ENCODE measurements at regions not wholly inside any gene's neighbourhood (a gene's known extent, or its start where the extent isn't known, plus 50 kb on each side); places are given as distances from the start of the nearest gene placed in this dataset.
A peak's percentile ranks its signal among the peaks of the same experiment; 100 is the strongest.

GRCh38 chr7:124649397-124650014 is 116.1 kb downstream of the GPR37 start:
- Histone ChIP-seq H3K36me3 (ENCODE audit: control insufficient read depth, insufficient read depth, low read length) (no peaks in the 10 kb centered on the region), H3K9me3 (ENCODE audit: control insufficient read depth, insufficient read depth, low read length) (no peaks in the 10 kb centered on the region), H3K27ac (ENCODE audit: low read length) (no peak overlapping the region), H3K27me3 (ENCODE audit: control insufficient read depth, insufficient read depth, low read length) (no peaks in the 10 kb centered on the region), H3K4me3 (ENCODE audit: low read length) (no peak overlapping the region), H3K4me1 (ENCODE audit: control insufficient read depth, insufficient read depth, low read length) (no peaks in the 10 kb centered on the region)
- ATAC-seq = no peak
- H3K36me3 Mint-ChIP-seq = no peaks in the 10 kb centered on the region
- 77% methylated on average over 3 of the region's 4 CpGs for WGBS (ENCODE audit: insufficient coverage)
- peak overlapping the region; percentile 21 for H3K4me3 Mint-ChIP-seq
- TF ChIP-seq CTCF (IDR thresholded peaks at IDR 0.05) = no peak
- DNase-seq = no peak
- intact Hi-C loops (cut with micrococcal nuclease) = no loop called here
- no peaks in the 10 kb centered on the region for H3K4me1 Mint-ChIP-seq
- peaks cover 9 to 13% of the 10 kb centered on the region in 2 donors for H3K9me3 Mint-ChIP-seq
- no peak overlapping the region for H3K27ac Mint-ChIP-seq
- H3K27me3 Mint-ChIP-seq (ENCODE audit: low read depth in 2 of 2) = no peaks in the 10 kb centered on the region

GRCh38 chr7:124647630-124648306 is 117.8 kb downstream of the GPR37 start:
- TF ChIP-seq CTCF (IDR thresholded peaks at IDR 0.05) = no peak
- H3K36me3 Mint-ChIP-seq = no peaks in the 10 kb centered on the region
- ATAC-seq = no peak

GRCh38 chr7:124645704-124646103 is 119.9 kb downstream of the GPR37 start:
- Mint-ChIP-seq H3K27ac (no peak overlapping the region), H3K4me3 (no peak overlapping the region), H3K27me3 (ENCODE audit: low read depth in 2 of 2) (no peaks in the 10 kb centered on the region), H3K9me3 (peaks cover 9 to 11% of the 10 kb centered on the region in 2 donors), H3K4me1 (no peaks in the 10 kb centered on the region), H3K36me3 (no peaks in the 10 kb centered on the region)
- ATAC-seq (no peak), DNase-seq (no peak)
- Histone ChIP-seq H3K27me3 (ENCODE audit: control insufficient read depth, insufficient read depth, low read length) (no peaks in the 10 kb centered on the region), H3K4me3 (ENCODE audit: low read length) (no peak overlapping the region), H3K9me3 (ENCODE audit: control insufficient read depth, insufficient read depth, low read length) (no peaks in the 10 kb centered on the region), H3K27ac (ENCODE audit: low read length) (no peak overlapping the region), H3K4me1 (ENCODE audit: control insufficient read depth, insufficient read depth, low read length) (no peaks in the 10 kb centered on the region), H3K36me3 (ENCODE audit: control insufficient read depth, insufficient read depth, low read length) (no peaks in the 10 kb centered on the region)
- intact Hi-C loops (cut with micrococcal nuclease) = no loop called here
- whole genome bisulfite sequencing (ENCODE audit: insufficient coverage) = 89% methylated on average over 5 of the region's 5 CpGs
- TF ChIP-seq CTCF (IDR thresholded peaks at IDR 0.05) = no peak

More at GRCh38 chr7:124647630-124648306, 117.8 kb downstream of the GPR37 start:
- Histone ChIP-seq H3K36me3 (ENCODE audit: control insufficient read depth, insufficient read depth, low read length) (no peaks in the 10 kb centered on the region), H3K27ac (ENCODE audit: low read length) (no peak overlapping the region), H3K27me3 (ENCODE audit: control insufficient read depth, insufficient read depth, low read length) (no peaks in the 10 kb centered on the region), H3K4me1 (ENCODE audit: control insufficient read depth, insufficient read depth, low read length) (no peaks in the 10 kb centered on the region), H3K4me3 (ENCODE audit: low read length) (no peak overlapping the region), H3K9me3 (ENCODE audit: control insufficient read depth, insufficient read depth, low read length) (no peaks in the 10 kb centered on the region)
- no peak for DNase-seq
- Mint-ChIP-seq H3K9me3 (peaks cover 9 to 13% of the 10 kb centered on the region in 2 donors), H3K4me3 (no peak overlapping the region), H3K4me1 (no peaks in the 10 kb centered on the region), H3K27ac (no peak overlapping the region), H3K27me3 (ENCODE audit: low read depth in 2 of 2) (no peaks in the 10 kb centered on the region)
- intact Hi-C loops (cut with micrococcal nuclease) = no loop called here

Measured in natural killer cell (primary cell).